Chondrocyte (in vitro differentiated cells): ENCODE measurements at regions not wholly inside any gene's neighbourhood (a gene's known extent, or its start where the extent isn't known, plus 50 kb on each side); places are given as distances from the start of the nearest gene placed in this dataset.
A peak's percentile ranks its signal among the peaks of the same experiment; 100 is the strongest.

Experiments used
- DNase-seq: peaks from one replicate; pipeline ENCODE4 v3.0.0; 2021; ENCODE audit warnings: mixed read lengths, low spot score
- H3K27ac Mint-ChIP-seq: one replicate; pipeline ENCODE4 v1.8.0; 2021; ENCODE audit warnings: mild to moderate bottlenecking, moderate library complexity, mixed read lengths; ENCODE audit not compliant: unreplicated experiment
- H3K27me3 Mint-ChIP-seq: 2 replicates; pipeline ENCODE4 v1.8.0; 2021; ENCODE audit warnings: low read depth, mixed read lengths
- H3K36me3 Mint-ChIP-seq: 2 replicates; pipeline ENCODE4 v1.8.0; 2021; ENCODE audit warnings: low read depth, mixed read lengths
- H3K4me1 Mint-ChIP-seq: 2 replicates; pipeline ENCODE4 v1.8.0; 2021; ENCODE audit warnings: low read depth, mild to moderate bottlenecking, mixed read lengths
- H3K4me3 Mint-ChIP-seq: one replicate; pipeline ENCODE4 v1.8.0; 2021; ENCODE audit warnings: mild to moderate bottlenecking, moderate library complexity, mixed read lengths; ENCODE audit not compliant: unreplicated experiment
- H3K9me3 Mint-ChIP-seq: 2 replicates; pipeline ENCODE4 v1.8.0; 2021; ENCODE audit warnings: low read depth, mixed read lengths
- TF ChIP-seq, protein P1 (sequence below): fragments of 200-600 bp; sonication (generic); IDR thresholded peaks from 2 replicates; pipeline ENCODE4 v1.5.0; 2021; ENCODE audit warnings: antibody characterized with exemption, mild to moderate bottlenecking, moderate library complexity

DNA sequence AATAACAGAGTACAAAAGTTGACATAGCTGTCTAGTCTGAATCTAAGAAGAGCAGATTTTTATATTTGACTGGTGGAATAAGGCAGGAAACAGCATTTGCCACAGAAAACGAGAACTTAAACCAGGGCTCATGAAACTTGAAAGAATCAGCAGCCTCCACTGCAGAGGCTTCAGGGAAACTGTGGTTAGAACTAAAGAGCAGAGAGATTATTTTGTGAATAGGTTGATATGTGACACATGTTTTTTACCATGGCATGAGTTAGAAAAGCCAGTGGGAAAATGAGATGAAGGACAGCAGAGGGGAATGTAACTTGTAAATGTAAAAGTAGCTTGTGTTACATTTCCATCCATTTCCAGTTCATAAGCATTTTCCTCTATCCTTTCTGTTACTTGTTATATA is 63.7 kb upstream of the CAMK2D start:
- H3K27me3 Mint-ChIP-seq, result no peaks in the 10 kb centered on the region

DNA sequence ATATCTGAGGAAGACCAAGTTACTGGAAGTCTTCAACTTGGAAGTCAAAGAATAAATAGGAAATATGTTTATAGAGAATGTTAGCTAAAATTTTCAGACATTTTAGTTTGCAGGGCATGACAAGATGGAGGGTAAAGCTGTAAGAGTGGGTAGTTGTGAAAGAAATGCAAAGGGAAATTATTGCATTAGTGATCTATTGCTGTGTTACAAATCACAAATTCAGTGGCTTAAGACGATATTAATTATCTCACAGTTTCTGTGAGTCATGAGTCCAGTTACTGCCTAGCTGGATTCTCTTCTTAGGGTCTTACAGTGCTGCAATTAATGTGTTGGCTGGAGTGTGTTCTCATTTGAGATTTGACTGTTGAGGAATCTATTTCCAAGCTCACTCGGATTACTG is 62.9 kb upstream of the CAMK2D start:
- Mint-ChIP-seq H3K9me3 (no peaks in the 10 kb centered on the region), H3K27ac (no peak overlapping the region), H3K4me3 (no peak overlapping the region), H3K27me3 (no peaks in the 10 kb centered on the region), H3K36me3 (no peaks in the 10 kb centered on the region), H3K4me1 (peaks cover 31% of the 10 kb centered on the region)
- DNase-seq, result no peak
- TF ChIP-seq, protein P1, sequence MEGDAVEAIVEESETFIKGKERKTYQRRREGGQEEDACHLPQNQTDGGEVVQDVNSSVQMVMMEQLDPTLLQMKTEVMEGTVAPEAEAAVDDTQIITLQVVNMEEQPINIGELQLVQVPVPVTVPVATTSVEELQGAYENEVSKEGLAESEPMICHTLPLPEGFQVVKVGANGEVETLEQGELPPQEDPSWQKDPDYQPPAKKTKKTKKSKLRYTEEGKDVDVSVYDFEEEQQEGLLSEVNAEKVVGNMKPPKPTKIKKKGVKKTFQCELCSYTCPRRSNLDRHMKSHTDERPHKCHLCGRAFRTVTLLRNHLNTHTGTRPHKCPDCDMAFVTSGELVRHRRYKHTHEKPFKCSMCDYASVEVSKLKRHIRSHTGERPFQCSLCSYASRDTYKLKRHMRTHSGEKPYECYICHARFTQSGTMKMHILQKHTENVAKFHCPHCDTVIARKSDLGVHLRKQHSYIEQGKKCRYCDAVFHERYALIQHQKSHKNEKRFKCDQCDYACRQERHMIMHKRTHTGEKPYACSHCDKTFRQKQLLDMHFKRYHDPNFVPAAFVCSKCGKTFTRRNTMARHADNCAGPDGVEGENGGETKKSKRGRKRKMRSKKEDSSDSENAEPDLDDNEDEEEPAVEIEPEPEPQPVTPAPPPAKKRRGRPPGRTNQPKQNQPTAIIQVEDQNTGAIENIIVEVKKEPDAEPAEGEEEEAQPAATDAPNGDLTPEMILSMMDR, result no peak

More for the DNA sequence above, 63.7 kb upstream of the CAMK2D start:
- H3K9me3 Mint-ChIP-seq, result no peaks in the 10 kb centered on the region
- H3K4me3 Mint-ChIP-seq, result no peak overlapping the region
- DNase-seq, result no peak
- TF ChIP-seq, protein P1, result no peak
- peaks cover 31% of the 10 kb centered on the region for H3K4me1 Mint-ChIP-seq
- H3K36me3 Mint-ChIP-seq, result no peaks in the 10 kb centered on the region
- no peak overlapping the region for H3K27ac Mint-ChIP-seq

DNA sequence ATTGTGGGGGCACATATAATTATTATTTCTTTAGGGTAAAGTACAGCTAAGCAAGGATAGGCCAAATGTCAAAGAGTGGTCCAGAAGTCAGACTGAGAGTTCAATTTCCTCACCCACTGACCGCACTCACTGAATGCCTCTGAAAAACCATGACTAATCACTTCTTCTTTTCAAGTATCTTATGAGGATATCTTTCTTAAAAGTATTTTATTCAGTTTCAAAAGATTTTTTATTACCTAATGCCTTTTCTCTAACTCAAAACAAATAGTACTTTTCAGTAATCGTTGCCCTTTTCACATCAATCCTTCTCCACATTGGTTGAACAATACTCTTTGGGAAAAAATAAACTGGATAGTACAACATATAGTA is 61.7 kb upstream of the CAMK2D start:
- Mint-ChIP-seq H3K36me3 (no peaks in the 10 kb centered on the region), H3K9me3 (no peaks in the 10 kb centered on the region), H3K4me3 (no peak overlapping the region), H3K4me1 (peaks cover 31% of the 10 kb centered on the region), H3K27me3 (no peaks in the 10 kb centered on the region), H3K27ac (no peak overlapping the region)
- TF ChIP-seq, protein P1, result no peak
- no peak for DNase-seq

DNA sequence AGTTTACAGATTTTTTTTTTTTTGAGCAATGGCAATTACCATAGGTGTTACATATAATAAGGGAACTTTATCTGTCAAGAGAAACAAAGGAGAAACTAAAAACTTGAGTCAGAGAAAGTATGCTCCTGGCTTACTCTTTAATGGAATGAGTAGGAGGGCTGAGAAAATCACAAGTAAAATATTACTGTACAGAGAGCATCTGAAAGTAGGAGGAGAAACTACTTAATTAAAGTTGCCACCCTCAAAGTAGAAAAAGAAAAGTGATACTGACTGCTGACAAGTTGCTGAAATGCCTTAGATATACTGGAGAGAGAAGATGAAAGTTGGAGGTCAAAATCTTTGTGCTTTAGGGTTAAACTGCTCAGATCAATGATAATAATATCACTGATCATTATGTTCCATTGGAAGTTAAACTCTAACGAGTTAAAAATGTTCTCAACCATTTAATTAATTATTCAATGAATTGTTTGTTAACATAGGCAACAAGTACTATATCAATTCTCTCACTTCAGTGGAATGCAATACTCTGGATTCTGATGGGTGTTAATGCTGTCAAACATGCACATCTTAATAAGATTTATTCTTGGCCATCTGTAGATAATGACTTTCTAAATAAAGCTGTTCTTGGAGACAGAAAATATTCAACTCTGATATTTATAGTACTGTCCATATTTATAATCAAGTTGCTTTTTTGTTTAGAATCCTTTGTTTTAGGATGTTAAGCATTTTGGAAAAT is 61.2 kb upstream of the CAMK2D start:
- DNase-seq, result no peak
- Mint-ChIP-seq H3K36me3 (no peaks in the 10 kb centered on the region), H3K27ac (peak overlapping the region; percentile 63), H3K27me3 (no peaks in the 10 kb centered on the region), H3K4me1 (peaks cover 31% of the 10 kb centered on the region), H3K4me3 (no peak overlapping the region), H3K9me3 (no peaks in the 10 kb centered on the region)
- TF ChIP-seq, protein P1, result no peak

DNA sequence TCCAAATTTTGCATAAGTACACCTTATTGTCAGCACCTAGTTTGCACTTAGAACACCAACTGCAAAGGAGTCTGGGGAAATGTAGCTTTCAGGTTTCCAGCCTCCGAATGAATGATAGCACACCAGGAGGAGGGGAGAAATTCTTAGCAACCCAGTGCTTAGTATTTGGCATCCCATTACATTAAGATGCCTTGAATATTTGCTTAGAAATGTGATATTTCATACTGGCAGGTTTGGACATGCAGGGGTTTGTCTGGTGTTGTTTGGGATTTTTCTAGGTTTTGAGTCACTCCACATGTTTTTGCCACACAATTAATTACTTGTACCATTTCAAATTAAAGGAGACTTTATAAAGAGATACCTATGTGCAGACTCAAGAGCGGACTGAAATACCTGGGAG is 60.3 kb upstream of the CAMK2D start:
- H3K4me3 Mint-ChIP-seq, result no peak overlapping the region
- H3K27ac Mint-ChIP-seq, result no peak overlapping the region
- DNase-seq, result no peak
- no peaks in the 10 kb centered on the region for H3K27me3 Mint-ChIP-seq
- H3K9me3 Mint-ChIP-seq, result no peaks in the 10 kb centered on the region
- no peaks in the 10 kb centered on the region for H3K36me3 Mint-ChIP-seq
- TF ChIP-seq, protein P1, result no peak
- H3K4me1 Mint-ChIP-seq, result peaks cover 31% of the 10 kb centered on the region
